Liver (tissue), 7 donors: ENCODE measurements at regions not wholly inside any gene's neighbourhood (a gene's known extent, or its start where the extent isn't known, plus 50 kb on each side); places are given as distances from the start of the nearest gene placed in this dataset.

ENCODE experiments used
- DNase-seq: peaks from one replicate; pipeline ENCODE4 v3.0.0-alpha.2; 2017; ENCODE audit warnings: low spot score
- H3K27ac ChIP-seq, 2 donors: one replicate each; pipeline ENCODE4 v1.7.0; 2013; ENCODE audit warnings: inconsistent platforms in 2 of 2, low read length in 2 of 2, control low read depth in 1 of 2, low read depth in 1 of 2, mild to moderate bottlenecking in 1 of 2
- H3K27me3 ChIP-seq, 4 donors: one replicate each; pipeline versions ENCODE4 v1.6.1 to v1.7.0; 2013; ENCODE audit warnings: low read length in 3 of 4, inconsistent platforms in 1 of 4, mild to moderate bottlenecking in 1 of 4, moderate library complexity in 1 of 4; ENCODE audit not compliant: control insufficient read depth in 4 of 4, insufficient read depth in 4 of 4
- H3K36me3 ChIP-seq, 4 donors: one replicate each; pipeline versions ENCODE4 v1.6.1 to v1.7.0; 2013; ENCODE audit warnings: low read length in 3 of 4, mild to moderate bottlenecking in 3 of 4, low read depth in 1 of 4, moderate library complexity in 1 of 4; ENCODE audit not compliant: control insufficient read depth in 4 of 4, insufficient read depth in 3 of 4
- H3K4me1 ChIP-seq, 4 donors: one replicate each; pipeline versions ENCODE4 v1.6.1 to v1.7.0; 2013; ENCODE audit warnings: low read length in 3 of 4, mild to moderate bottlenecking in 3 of 4, moderate library complexity in 1 of 4; ENCODE audit not compliant: control insufficient read depth in 4 of 4, insufficient read depth in 4 of 4
- H3K4me3 ChIP-seq, 3 donors: one replicate each; pipeline versions ENCODE4 v1.6.1 to v1.7.0; 2013; ENCODE audit warnings: low read length in 3 of 3, control low read depth in 1 of 3, low read depth in 1 of 3, mild to moderate bottlenecking in 1 of 3
- H3K9ac ChIP-seq, 2 donors: one replicate each; pipeline ENCODE4 v1.7.0; 2013; ENCODE audit warnings: low read length in 2 of 2, mild to moderate bottlenecking in 2 of 2, moderate library complexity in 2 of 2, control low read depth in 1 of 2, low read depth in 1 of 2
- H3K9me3 ChIP-seq, 4 donors: one replicate each; pipeline versions ENCODE4 v1.6.1 to v1.7.0; 2013; ENCODE audit warnings: low read length in 3 of 4; ENCODE audit not compliant: control insufficient read depth in 4 of 4
- EGR1 ChIP-seq, 2 donors: IDR thresholded peaks; 2 replicates each; pipeline ENCODE4 v1.6.1; 2016 to 2018; ENCODE audit warnings: antibody characterized with exemption in 2 of 2, low read depth in 2 of 2
- FOXA1 ChIP-seq: IDR thresholded peaks from 2 replicates; pipeline ENCODE4 v1.6.1; 2016; ENCODE audit warnings: antibody characterized with exemption
- FOXA2 ChIP-seq: IDR thresholded peaks from 2 replicates; pipeline ENCODE4 v1.6.1; 2016; ENCODE audit warnings: antibody characterized with exemption
- GABPA ChIP-seq, 2 donors: IDR thresholded peaks in 1 of 2; conservative IDR thresholded peaks in 1 of 2; 2 replicates each; pipeline ENCODE4 v1.6.1; 2016; ENCODE audit warnings: antibody characterized with exemption in 2 of 2, mild to moderate bottlenecking in 1 of 2, moderate library complexity in 1 of 2
- HNF4A ChIP-seq, 2 donors: conservative IDR thresholded peaks; 2 replicates each; pipeline ENCODE4 v1.6.1; 2016; ENCODE audit warnings: antibody characterized with exemption in 2 of 2, mild to moderate bottlenecking in 2 of 2
- HNF4G ChIP-seq: IDR thresholded peaks from 2 replicates; pipeline ENCODE4 v1.6.1; 2016; ENCODE audit warnings: antibody characterized with exemption
- NR2F2 ChIP-seq: IDR thresholded peaks from 2 replicates; pipeline ENCODE4 v1.6.1; 2016; ENCODE audit warnings: antibody characterized with exemption
- RAD21 ChIP-seq, 2 donors: IDR thresholded peaks; 2 replicates each; pipeline ENCODE4 v1.6.1; 2016; ENCODE audit warnings: antibody characterized with exemption in 2 of 2, mild to moderate bottlenecking in 2 of 2
- RXRA ChIP-seq, 2 donors: IDR thresholded peaks; 2 replicates each; pipeline ENCODE4 v1.6.1; 2017 to 2018; ENCODE audit warnings: antibody characterized with exemption in 2 of 2, mild to moderate bottlenecking in 1 of 2
- SP1 ChIP-seq: IDR thresholded peaks from 2 replicates; pipeline ENCODE4 v1.6.1; 2018; ENCODE audit warnings: antibody characterized with exemption, mild to moderate bottlenecking
- TAF1 ChIP-seq: conservative IDR thresholded peaks from 2 replicates; pipeline ENCODE4 v1.6.1; 2016; ENCODE audit warnings: antibody characterized with exemption, mild to moderate bottlenecking
- YY1 ChIP-seq: IDR thresholded peaks from 2 replicates; pipeline ENCODE4 v1.6.1; 2016; ENCODE audit warnings: antibody characterized with exemption, mild to moderate bottlenecking
- WGBS: extraction: QIAGEN DNeasy Blood & Tissue Kit; methylation state at CpG from one replicate; pipeline ENCODE4 v1.1.7; 2013; 5-methylcytosine and 5-hydroxymethylcytosine counted together
- TF ChIP-seq, protein P1 (sequence below): IDR thresholded peaks from 2 replicates; pipeline ENCODE4 v1.6.1; 2016; ENCODE audit warnings: antibody characterized with exemption
- TF ChIP-seq, protein P2 (sequence below): IDR thresholded peaks from 2 replicates; pipeline ENCODE4 v1.6.1; 2016; ENCODE audit warnings: antibody characterized with exemption
- TF ChIP-seq, protein P3 (sequence below): IDR thresholded peaks from 2 replicates; pipeline ENCODE4 v1.6.1; 2016; ENCODE audit warnings: antibody characterized with exemption
- TF ChIP-seq, protein P4 (sequence below): IDR thresholded peaks from 2 replicates; pipeline ENCODE4 v1.6.1; 2016; ENCODE audit warnings: antibody characterized with exemption, mild to moderate bottlenecking
- donor health status: healthy.
- donor health status: healthy.
- donor health status: healthy.
- donor health status: healthy.

DNA sequence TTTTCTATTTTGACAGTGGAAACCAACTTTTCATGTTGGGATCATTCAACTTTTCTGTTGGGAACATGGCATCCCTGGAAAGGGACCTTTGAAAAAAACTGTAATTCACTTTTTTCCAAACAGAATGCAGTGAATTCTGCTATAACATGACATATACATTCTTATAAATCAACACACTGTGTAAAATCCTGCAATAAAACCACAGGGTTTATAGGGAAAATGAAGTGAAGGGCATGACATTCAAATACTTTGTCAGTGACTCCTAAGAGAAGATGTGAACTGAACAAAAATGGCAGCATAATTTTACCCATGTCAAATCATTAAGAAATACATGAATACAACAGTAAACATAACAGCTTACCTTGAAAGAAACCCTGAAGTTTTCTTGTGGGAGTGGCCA lies 264.5 kb upstream of the ANKRD50 start:
- H3K9ac ChIP-seq = no peak overlapping the region
- no peaks in the 10 kb centered on the region for H3K9me3 ChIP-seq
- no peak overlapping the region for H3K27ac ChIP-seq
- no peaks in the 10 kb centered on the region for H3K36me3 ChIP-seq
- H3K4me3 ChIP-seq = no peak overlapping the region
- TF ChIP-seq SP1 = no peak
- TF ChIP-seq HNF4A (conservative IDR thresholded peaks at IDR 0.05) = no peak
- TF ChIP-seq TAF1 = no peak
- TF ChIP-seq FOXA2 = no peak
- no peak for TF ChIP-seq YY1
- TF ChIP-seq, protein P1, sequence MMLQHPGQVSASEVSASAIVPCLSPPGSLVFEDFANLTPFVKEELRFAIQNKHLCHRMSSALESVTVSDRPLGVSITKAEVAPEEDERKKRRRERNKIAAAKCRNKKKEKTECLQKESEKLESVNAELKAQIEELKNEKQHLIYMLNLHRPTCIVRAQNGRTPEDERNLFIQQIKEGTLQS = no peak
- no peak for TF ChIP-seq RXRA (IDR thresholded peaks at IDR 0.05)
- no peak for TF ChIP-seq NR2F2
- TF ChIP-seq, protein P2, sequence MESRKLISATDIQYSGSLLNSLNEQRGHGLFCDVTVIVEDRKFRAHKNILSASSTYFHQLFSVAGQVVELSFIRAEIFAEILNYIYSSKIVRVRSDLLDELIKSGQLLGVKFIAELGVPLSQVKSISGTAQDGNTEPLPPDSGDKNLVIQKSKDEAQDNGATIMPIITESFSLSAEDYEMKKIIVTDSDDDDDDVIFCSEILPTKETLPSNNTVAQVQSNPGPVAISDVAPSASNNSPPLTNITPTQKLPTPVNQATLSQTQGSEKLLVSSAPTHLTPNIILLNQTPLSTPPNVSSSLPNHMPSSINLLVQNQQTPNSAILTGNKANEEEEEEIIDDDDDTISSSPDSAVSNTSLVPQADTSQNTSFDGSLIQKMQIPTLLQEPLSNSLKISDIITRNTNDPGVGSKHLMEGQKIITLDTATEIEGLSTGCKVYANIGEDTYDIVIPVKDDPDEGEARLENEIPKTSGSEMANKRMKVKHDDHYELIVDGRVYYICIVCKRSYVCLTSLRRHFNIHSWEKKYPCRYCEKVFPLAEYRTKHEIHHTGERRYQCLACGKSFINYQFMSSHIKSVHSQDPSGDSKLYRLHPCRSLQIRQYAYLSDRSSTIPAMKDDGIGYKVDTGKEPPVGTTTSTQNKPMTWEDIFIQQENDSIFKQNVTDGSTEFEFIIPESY = no peak
- no peak for TF ChIP-seq EGR1 (IDR thresholded peaks at IDR 0.05; ENCODE audit: low read depth in 2 of 2)
- no peak for TF ChIP-seq RAD21 (IDR thresholded peaks at IDR 0.05)
- TF ChIP-seq, protein P3, sequence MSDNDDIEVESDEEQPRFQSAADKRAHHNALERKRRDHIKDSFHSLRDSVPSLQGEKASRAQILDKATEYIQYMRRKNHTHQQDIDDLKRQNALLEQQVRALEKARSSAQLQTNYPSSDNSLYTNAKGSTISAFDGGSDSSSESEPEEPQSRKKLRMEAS = no peak
- TF ChIP-seq, protein P4, sequence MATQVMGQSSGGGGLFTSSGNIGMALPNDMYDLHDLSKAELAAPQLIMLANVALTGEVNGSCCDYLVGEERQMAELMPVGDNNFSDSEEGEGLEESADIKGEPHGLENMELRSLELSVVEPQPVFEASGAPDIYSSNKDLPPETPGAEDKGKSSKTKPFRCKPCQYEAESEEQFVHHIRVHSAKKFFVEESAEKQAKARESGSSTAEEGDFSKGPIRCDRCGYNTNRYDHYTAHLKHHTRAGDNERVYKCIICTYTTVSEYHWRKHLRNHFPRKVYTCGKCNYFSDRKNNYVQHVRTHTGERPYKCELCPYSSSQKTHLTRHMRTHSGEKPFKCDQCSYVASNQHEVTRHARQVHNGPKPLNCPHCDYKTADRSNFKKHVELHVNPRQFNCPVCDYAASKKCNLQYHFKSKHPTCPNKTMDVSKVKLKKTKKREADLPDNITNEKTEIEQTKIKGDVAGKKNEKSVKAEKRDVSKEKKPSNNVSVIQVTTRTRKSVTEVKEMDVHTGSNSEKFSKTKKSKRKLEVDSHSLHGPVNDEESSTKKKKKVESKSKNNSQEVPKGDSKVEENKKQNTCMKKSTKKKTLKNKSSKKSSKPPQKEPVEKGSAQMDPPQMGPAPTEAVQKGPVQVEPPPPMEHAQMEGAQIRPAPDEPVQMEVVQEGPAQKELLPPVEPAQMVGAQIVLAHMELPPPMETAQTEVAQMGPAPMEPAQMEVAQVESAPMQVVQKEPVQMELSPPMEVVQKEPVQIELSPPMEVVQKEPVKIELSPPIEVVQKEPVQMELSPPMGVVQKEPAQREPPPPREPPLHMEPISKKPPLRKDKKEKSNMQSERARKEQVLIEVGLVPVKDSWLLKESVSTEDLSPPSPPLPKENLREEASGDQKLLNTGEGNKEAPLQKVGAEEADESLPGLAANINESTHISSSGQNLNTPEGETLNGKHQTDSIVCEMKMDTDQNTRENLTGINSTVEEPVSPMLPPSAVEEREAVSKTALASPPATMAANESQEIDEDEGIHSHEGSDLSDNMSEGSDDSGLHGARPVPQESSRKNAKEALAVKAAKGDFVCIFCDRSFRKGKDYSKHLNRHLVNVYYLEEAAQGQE = no peak
- no peak for TF ChIP-seq GABPA (IDR thresholded peaks at IDR 0.05 in 1 of 2, conservative IDR thresholded peaks at IDR 0.05 in 1 of 2)
- no peaks in the 10 kb centered on the region for H3K27me3 ChIP-seq
- DNase-seq = no peak
- no peaks in the 10 kb centered on the region for H3K4me1 ChIP-seq

DNA sequence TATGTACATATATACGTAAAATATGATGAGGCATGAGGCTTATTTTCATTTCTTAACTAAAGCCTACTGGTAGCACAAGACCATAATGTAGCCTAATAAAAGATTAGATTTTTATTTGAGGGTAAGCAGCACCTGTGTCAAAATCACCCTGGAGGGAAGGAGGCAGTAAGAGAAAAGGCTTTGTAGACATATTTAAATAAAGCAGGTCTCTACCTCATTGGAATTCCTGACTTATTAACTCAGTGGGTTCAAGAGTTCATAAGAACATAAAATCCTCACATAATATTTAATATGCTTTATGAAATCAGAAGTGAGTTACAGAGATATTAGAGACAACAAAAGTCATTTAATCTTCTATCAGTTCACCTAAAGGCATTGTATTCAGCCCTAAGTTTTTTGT lies 261.6 kb upstream of the ANKRD50 start:
- WGBS = 90% methylated on average over 1 of the region's 1 CpG
- H3K4me1 ChIP-seq = no peaks in the 10 kb centered on the region

More for the DNA sequence above, 261.6 kb upstream of the ANKRD50 start:
- DNase-seq = no peak
- Histone ChIP-seq H3K4me3 (no peak overlapping the region), H3K27me3 (no peaks in the 10 kb centered on the region), H3K36me3 (no peaks in the 10 kb centered on the region), H3K9me3 (no peaks in the 10 kb centered on the region), H3K27ac (no peak overlapping the region), H3K9ac (no peak overlapping the region)
- TF ChIP-seq RXRA (IDR thresholded peaks at IDR 0.05) (no peak), HNF4A (conservative IDR thresholded peaks at IDR 0.05) (no peak), FOXA1 (no peak), EGR1 (IDR thresholded peaks at IDR 0.05; ENCODE audit: low read depth in 2 of 2) (no peak), GABPA (IDR thresholded peaks at IDR 0.05 in 1 of 2, conservative IDR thresholded peaks at IDR 0.05 in 1 of 2) (no peak), SP1 (no peak), NR2F2 (no peak), YY1 (no peak), HNF4G (no peak)
- TF ChIP-seq, protein P2 = no peak
- TF ChIP-seq, protein P3 = no peak
- TF ChIP-seq, protein P4 = no peak
- TF ChIP-seq, protein P1 = no peak
